Ovary (tissue), 3 donors: ENCODE measurements at regions not wholly inside any gene's neighbourhood (a gene's known extent, or its start where the extent isn't known, plus 50 kb on each side); places are given as distances from the start of the nearest gene placed in this dataset.

Source experiments
- CTCF ChIP-seq, 3 donors: fragments of 450-650 bp in 2 of 3; fragments of 200-600 bp in 1 of 3; IDR thresholded peaks; one replicate each; pipeline versions ENCODE4 v1.5.1 to v1.8.0; 2016 to 2022; ENCODE audit warnings: antibody characterized with exemption in 3 of 3, mild to moderate bottlenecking in 1 of 3
- EP300 ChIP-seq: sonication (generic); formaldehyde crosslinking; IDR thresholded peaks from one replicate; pipeline ENCODE4 v1.6.1; 2017; ENCODE audit warnings: antibody characterized with exemption
- POLR2A ChIP-seq: fragments of 450-650 bp; IDR thresholded peaks from one replicate; pipeline ENCODE4 v1.6.1; 2017; ENCODE audit warnings: antibody characterized with exemption, mild to moderate bottlenecking, moderate library complexity
- donor health status: DM: no; HTN: no; CAD: no.

GRCh38 chr2:189293164-189293563 lies 113.6 kb upstream of the COL5A2 start:
- no peak for TF ChIP-seq CTCF (IDR thresholded peaks at IDR 0.05)
- no peak for TF ChIP-seq POLR2A
- TF ChIP-seq EP300, result no peak
